ENCODE measurements at regions not wholly inside any gene's neighbourhood (a gene's known extent, or its start where the extent isn't known, plus 50 kb on each side); places are given as distances from the start of the nearest gene placed in this dataset.
"Not testable (repeated sequence)": the region's sequence is repeated elsewhere in the genome, so short reads cannot be mapped to it uniquely, and the experiment has no call there.

DNA sequence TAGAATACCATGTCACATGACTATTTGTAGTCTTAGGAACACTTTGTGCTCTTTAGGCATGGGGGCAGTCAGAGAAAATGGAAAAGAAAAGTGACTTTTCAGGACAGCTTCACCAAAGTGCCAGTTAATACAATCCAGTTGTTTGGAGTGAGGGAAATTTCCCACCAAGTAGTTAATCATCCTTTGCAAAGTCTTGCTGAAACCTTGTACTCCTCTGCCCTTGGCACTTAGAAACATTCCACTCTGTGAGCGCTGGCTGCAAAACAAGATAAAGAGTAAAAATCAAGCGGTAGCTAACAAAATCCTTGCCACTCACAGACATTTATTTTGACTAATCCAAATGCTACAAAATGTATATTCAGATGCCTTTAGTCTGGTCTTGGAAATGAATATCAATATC lies 229.2 kb upstream of the HSF2 start:
- H2AFZ ChIP-seq, result no peak overlapping the region
- TF ChIP-seq, protein P1, sequence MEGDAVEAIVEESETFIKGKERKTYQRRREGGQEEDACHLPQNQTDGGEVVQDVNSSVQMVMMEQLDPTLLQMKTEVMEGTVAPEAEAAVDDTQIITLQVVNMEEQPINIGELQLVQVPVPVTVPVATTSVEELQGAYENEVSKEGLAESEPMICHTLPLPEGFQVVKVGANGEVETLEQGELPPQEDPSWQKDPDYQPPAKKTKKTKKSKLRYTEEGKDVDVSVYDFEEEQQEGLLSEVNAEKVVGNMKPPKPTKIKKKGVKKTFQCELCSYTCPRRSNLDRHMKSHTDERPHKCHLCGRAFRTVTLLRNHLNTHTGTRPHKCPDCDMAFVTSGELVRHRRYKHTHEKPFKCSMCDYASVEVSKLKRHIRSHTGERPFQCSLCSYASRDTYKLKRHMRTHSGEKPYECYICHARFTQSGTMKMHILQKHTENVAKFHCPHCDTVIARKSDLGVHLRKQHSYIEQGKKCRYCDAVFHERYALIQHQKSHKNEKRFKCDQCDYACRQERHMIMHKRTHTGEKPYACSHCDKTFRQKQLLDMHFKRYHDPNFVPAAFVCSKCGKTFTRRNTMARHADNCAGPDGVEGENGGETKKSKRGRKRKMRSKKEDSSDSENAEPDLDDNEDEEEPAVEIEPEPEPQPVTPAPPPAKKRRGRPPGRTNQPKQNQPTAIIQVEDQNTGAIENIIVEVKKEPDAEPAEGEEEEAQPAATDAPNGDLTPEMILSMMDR (IDR thresholded peaks at IDR 0.05), result no peak

DNA sequence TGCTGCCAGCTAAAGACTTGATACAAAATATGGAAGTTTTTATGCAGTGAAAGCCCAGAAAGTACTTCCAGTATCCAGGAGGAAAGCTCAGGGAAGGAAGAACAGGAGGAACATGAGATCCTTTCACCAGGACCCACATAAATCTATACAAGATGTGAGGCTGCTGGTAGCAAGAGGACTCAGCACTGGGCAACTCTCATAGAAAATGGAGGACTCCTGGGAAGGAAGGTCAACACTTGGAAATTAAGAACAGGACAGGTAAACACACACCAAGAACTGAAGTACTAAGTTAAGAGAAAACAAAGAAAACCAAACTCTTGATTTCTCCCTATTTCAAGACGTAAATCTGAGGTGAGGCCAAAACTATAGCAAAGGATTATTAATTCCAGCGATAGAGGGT lies 220.5 kb upstream of the HSF2 start:
- no peak overlapping the region for H3K9ac ChIP-seq
- no peak overlapping the region for H3K27ac ChIP-seq
- H3K4me3 ChIP-seq (ENCODE audit: low read depth, low read length), result no peak overlapping the region
- H2AFZ ChIP-seq, result no peak overlapping the region
- no peak overlapping the region for H3K4me2 ChIP-seq (ENCODE audit: low read length)
- no peaks in the 10 kb centered on the region for H3K36me3 ChIP-seq (ENCODE audit: control insufficient read depth, insufficient read depth, low read length)
- TF ChIP-seq, protein P1 (IDR thresholded peaks at IDR 0.05), result no peak
- no peaks in the 10 kb centered on the region for H3K4me1 ChIP-seq
- no peaks in the 10 kb centered on the region for H3K79me2 ChIP-seq
- no peaks in the 10 kb centered on the region for H3K27me3 ChIP-seq (ENCODE audit: control insufficient read depth, insufficient read depth, low read length)
- no peaks in the 10 kb centered on the region for H3K9me3 ChIP-seq (ENCODE audit: control insufficient read depth, low read length)

More for the DNA sequence above, 229.2 kb upstream of the HSF2 start:
- no peaks in the 10 kb centered on the region for H3K9me3 ChIP-seq (ENCODE audit: control insufficient read depth, low read length)
- H3K4me3 ChIP-seq (ENCODE audit: low read depth, low read length), result no peak overlapping the region
- H3K4me2 ChIP-seq (ENCODE audit: low read length), result no peak overlapping the region
- no peaks in the 10 kb centered on the region for H3K27me3 ChIP-seq (ENCODE audit: control insufficient read depth, insufficient read depth, low read length)
- no peaks in the 10 kb centered on the region for H3K36me3 ChIP-seq (ENCODE audit: control insufficient read depth, insufficient read depth, low read length)
- no peak overlapping the region for H3K27ac ChIP-seq
- H3K4me1 ChIP-seq, result no peaks in the 10 kb centered on the region
- no peaks in the 10 kb centered on the region for H3K79me2 ChIP-seq
- H3K9ac ChIP-seq, result no peak overlapping the region

DNA sequence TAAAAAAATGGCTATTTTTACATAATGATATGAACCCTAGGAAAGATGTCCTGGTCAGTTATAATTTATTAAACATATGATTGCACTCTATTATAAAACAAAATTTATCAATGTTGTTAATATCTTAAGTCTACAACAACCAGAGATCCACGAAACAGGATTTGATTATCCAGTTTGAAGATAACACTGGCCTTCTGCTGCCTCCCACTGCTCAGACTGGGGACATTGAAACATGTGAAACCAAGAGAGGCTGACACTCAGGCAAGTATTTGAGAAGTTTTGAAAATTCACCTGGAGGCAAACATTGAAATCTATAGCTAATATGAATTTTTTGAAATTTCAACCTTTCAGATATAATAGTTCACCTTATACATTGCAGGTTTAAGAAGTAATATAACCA lies 219.3 kb upstream of the HSF2 start:
- Histone ChIP-seq H3K79me2 (no peaks in the 10 kb centered on the region), H3K9ac (no peak overlapping the region), H2AFZ (peak overlapping the region; percentile 14), H3K27me3 (ENCODE audit: control insufficient read depth, insufficient read depth, low read length) (no peaks in the 10 kb centered on the region), H3K36me3 (ENCODE audit: control insufficient read depth, insufficient read depth, low read length) (no peaks in the 10 kb centered on the region), H3K4me2 (ENCODE audit: low read length) (no peak overlapping the region), H3K4me1 (no peaks in the 10 kb centered on the region), H3K4me3 (ENCODE audit: low read depth, low read length) (no peak overlapping the region), H3K27ac (no peak overlapping the region), H3K9me3 (ENCODE audit: control insufficient read depth, low read length) (no peaks in the 10 kb centered on the region)
- TF ChIP-seq, protein P1 (IDR thresholded peaks at IDR 0.05), result no peak

DNA sequence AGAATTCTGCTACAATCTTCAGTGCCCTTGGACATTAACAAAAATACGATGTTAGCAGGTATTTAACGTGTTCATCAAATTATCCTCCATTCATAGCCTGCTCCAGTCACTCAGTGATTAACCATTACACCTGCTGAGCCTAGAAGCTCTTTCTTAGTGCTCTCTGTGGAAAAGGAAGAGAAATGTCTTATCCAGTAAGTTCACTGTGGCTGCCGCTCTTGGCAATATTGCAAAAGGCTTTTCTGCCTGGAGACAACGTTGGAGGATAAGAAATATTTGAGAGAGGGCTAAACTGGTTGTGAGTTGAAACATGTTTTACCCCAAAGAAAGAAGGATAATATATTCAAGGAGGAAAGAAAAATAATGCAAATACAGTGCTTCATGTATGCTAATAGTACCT lies 217.4 kb upstream of the HSF2 start:
- no peak overlapping the region for H3K9ac ChIP-seq
- H3K27me3 ChIP-seq (ENCODE audit: control insufficient read depth, insufficient read depth, low read length), result no peaks in the 10 kb centered on the region
- H2AFZ ChIP-seq, result peak overlapping the region; percentile 10
- no peak overlapping the region for H3K4me2 ChIP-seq (ENCODE audit: low read length)
- H3K4me1 ChIP-seq, result no peaks in the 10 kb centered on the region
- no peaks in the 10 kb centered on the region for H3K79me2 ChIP-seq
- H3K4me3 ChIP-seq (ENCODE audit: low read depth, low read length), result no peak overlapping the region
- TF ChIP-seq, protein P1 (IDR thresholded peaks at IDR 0.05), result no peak
- H3K27ac ChIP-seq, result no peak overlapping the region
- H3K36me3 ChIP-seq (ENCODE audit: control insufficient read depth, insufficient read depth, low read length), result no peaks in the 10 kb centered on the region
- no peaks in the 10 kb centered on the region for H3K9me3 ChIP-seq (ENCODE audit: control insufficient read depth, low read length)

DNA sequence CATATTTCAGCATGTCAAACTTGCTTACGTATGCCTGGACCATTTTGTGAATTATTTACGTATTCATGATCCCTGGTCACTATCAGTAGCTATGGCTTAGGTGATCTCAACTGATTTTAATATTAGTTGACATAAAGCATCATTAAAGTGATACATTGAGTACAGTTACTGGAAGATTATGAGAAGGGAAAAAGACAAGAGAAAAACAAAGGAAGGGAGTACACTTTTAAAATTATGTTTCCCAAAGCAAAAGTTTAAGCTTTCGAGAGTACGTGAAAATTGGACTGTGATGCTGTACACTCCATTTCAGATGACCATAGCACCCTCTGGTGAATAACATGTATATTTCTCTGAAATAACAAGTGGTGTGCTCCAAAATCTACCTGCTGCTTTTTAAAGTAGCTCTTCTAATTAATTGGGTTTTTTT lies 215.0 kb upstream of the HSF2 start:
- TF ChIP-seq, protein P1 (IDR thresholded peaks at IDR 0.05), result peak; percentile 55

DNA sequence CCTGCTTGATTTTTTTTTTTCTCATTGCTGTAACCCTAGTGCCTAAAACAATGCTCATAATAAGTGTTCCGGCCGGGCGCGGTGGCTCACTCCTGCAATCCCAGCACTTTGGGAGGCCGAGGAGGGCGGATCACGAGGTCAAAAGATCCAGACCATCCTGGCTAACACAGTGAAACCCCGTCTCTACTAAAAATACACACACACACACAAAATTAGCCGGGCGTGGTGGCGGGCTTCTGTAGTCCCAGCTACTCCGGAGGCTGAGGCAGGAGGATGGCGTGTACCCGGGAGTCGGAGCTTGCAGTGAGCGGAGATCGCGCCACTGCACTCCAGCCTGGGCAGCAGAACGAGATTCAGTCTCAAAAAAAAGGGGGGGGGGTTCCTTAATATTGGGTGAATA lies 214.0 kb upstream of the HSF2 start:
- H3K79me2 ChIP-seq; H3K9ac ChIP-seq; H3K4me2 ChIP-seq (ENCODE audit: low read length); H3K9me3 ChIP-seq (ENCODE audit: control insufficient read depth, low read length); H2AFZ ChIP-seq; H3K4me3 ChIP-seq (ENCODE audit: low read depth, low read length); H3K4me1 ChIP-seq; H3K27ac ChIP-seq; H3K36me3 ChIP-seq (ENCODE audit: control insufficient read depth, insufficient read depth, low read length); H3K27me3 ChIP-seq (ENCODE audit: control insufficient read depth, insufficient read depth, low read length): not testable (repeated sequence)

More for the DNA sequence above, 215.0 kb upstream of the HSF2 start:
- no peak overlapping the region for H3K9ac ChIP-seq
- H3K36me3 ChIP-seq (ENCODE audit: control insufficient read depth, insufficient read depth, low read length), result no peaks in the 10 kb centered on the region
- H3K27me3 ChIP-seq (ENCODE audit: control insufficient read depth, insufficient read depth, low read length), result no peaks in the 10 kb centered on the region
- H3K4me1 ChIP-seq, result no peaks in the 10 kb centered on the region
- no peak overlapping the region for H3K27ac ChIP-seq
- H3K79me2 ChIP-seq, result no peaks in the 10 kb centered on the region
- H3K4me2 ChIP-seq (ENCODE audit: low read length), result no peak overlapping the region
- H3K9me3 ChIP-seq (ENCODE audit: control insufficient read depth, low read length), result no peaks in the 10 kb centered on the region
- H2AFZ ChIP-seq, result peak overlapping the region; percentile 57
- no peak overlapping the region for H3K4me3 ChIP-seq (ENCODE audit: low read depth, low read length)

Data from parathyroid adenoma (tissue), 2 donors.